ENCODE measurements at regions not wholly inside any gene's neighbourhood (a gene's known extent, or its start where the extent isn't known, plus 50 kb on each side); places are given as distances from the start of the nearest gene placed in this dataset.

DNA sequence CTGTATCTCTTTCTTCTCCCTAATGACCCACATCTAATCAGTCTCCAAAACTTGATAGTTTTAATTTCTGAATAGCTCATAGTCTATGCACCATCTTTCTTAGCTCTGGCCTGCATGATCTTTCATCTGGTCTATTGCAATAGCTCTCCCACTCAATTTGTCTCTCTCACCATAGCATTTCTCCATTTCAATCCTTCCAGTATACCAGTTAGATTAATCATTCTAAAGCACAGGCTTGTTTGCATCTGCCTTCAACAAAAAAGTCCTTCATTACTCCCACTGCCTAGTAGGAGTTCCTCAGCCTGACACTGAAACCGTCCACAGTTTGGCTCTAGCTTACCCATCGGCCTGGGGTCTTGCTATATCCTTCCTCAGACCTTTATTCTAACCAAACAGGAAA, 344.9 kb downstream of the ENC1 start:
- TF ChIP-seq CTCF (IDR thresholded peaks at IDR 0.05): no peak
- no peak for TF ChIP-seq POLR2A (IDR thresholded peaks at IDR 0.05)
- TF ChIP-seq EP300 (IDR thresholded peaks at IDR 0.05): no peak
- no peak for TF ChIP-seq POLR2AphosphoS5 (IDR thresholded peaks at IDR 0.05)
